HG02759 (cell line): ENCODE measurements at regions not wholly inside any gene's neighbourhood (a gene's known extent, or its start where the extent isn't known, plus 50 kb on each side); places are given as distances from the start of the nearest gene placed in this dataset.

ENCODE experiments used
- ATAC-seq: cut with Tn5 transposase; IDR thresholded peaks from one replicate; pipeline ENCODE4 v1.9.1; 2021; ENCODE audit warnings: mild to moderate bottlenecking, moderate library complexity; ENCODE audit not compliant: unreplicated experiment

GRCh38 chr13:52975969-52976368 is 52.6 kb upstream of the OLFM4 start:
- ATAC-seq = no peak

DNA sequence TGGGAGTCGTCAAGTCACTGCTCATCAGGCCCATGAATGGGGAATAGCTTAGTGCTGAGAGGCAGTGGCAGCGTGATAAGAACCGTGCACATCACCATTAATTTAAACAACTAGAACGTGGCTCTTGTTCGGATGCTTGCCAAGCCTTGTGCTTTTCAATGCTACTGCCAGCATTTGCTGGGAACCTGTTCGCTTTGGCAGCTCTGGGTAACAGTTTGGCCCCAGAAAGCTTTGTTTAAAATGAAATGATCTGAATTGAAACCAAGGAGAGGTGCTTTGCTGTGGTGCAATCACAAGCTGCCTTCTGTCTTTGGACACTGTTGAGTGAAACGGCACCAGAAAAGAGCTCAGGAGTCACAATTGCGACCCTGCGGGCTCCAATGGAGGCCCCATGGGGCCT is 53.5 kb upstream of the OLFM4 start:
- ATAC-seq = no peak

DNA sequence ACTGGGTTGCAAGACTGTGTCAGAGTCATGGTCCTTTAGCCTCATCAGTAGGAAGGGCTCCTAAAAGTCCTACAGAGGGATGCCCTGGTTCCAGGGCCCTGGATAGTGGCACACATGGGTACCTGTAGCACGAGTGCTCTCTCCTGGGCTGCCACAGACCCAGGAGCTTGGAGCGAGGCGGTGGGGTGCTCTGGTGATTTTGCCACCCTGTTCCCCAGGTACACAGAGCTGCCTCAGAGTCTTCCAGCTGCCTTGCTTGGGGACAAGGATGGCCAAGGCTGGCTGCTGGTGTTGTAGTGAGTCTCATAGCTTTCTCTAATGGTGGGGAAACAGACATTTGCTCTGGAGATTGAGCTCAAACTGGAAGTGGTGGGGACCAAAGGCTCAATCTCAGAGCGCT is 53.9 kb upstream of the OLFM4 start:
- ATAC-seq = no peak

DNA sequence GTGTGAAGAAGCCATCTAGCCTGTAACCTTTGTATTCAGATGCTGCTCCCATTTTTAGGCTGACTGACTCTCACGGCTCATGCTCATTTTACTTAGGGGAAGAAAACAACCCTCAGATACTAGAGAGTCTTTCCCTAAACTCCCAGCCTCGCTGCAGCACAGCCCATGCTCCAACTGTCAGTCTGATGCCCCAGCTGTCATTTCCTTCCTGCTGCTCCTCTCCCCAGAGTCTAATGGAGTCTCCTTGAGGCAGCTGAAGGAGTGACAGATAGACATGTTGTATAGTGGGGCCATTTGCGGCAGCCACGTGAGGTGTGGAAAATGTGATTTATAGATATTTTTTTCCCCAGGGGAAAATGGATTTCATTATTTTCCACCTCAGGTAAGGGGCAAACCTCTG is 59.2 kb upstream of the OLFM4 start:
- ATAC-seq = no peak

DNA sequence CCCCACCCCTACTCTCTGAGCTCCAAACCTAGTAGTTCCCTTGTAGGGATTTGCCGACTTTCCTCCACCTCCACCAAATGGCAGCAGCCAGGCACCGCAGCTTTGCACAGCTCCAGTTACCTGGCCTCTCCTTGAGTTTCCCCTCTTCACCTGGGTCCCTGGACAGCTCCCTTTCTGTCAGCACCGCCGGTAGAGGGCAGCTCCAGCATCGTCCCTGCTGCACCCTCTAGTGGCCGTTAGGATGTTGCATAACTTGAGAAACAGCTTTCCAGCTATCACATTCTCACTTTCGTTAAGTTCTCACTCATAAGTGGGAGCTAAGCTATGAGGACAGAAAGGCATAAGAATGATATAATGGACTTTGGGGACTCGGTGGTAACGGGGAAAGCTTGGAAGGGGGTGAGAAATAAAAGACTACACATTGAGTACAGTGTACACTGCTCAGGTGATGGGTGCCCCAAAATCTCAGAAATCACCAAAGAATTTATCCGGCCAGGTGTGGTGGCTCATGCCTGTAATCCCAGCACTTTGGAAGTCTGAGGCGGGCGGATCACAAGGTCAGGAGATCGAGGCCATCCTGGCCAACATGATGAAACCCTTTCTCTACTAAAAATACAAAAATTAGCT is 60.4 kb upstream of the OLFM4 start:
- ATAC-seq = peak; percentile 99

DNA sequence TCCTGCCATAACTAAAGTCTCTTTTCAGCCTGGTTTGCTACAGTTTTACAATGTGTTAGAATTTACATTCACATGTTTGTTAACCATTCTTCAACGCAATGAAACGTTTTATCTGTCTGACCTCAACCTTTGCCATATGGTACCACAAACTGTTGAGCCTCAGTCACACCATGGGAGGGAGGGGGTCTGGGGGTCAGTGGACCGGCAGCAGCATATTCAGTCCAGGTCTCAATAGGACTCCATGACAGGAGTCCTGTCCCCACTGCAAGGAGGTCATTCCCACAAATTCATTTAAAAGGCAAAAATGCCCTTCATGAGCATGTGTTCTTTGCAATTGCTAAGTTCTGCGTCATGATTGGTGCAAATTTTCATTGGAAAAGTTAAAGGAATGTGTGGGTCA is 66.6 kb upstream of the OLFM4 start:
- ATAC-seq = no peak

- ATAC-seq = no peak
Observed at GRCh38 chr13:52961256-52961910, 67.2 kb upstream of the OLFM4 start.

- ATAC-seq = no peak
Observed at GRCh38 chr13:52955472-52955874, 73.1 kb upstream of the OLFM4 start.

GRCh38 chr13:52954838-52955237 is 73.8 kb upstream of the OLFM4 start:
- ATAC-seq = no peak

- no peak for ATAC-seq
Observed at GRCh38 chr13:52950436-52950956, 78.1 kb upstream of the OLFM4 start.

DNA sequence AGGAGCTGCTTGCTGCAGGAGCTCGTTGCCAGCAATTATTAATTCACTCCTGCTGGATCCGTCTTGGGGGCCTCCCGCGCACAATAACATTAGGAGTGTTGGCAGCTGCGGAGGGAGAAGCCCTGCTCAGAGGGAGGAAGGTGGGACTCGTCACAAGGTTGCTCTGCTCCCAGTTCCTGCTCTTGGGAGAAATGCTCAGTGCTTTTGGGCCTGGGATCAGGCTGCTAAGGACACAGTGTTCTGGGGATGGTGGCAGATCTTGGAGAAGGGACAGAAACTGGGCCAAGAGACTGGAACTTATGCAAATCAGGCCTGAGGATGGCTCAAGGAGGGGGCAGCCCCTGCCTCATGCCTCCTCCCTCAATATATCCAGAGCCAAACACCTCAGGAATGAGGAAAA is 78.9 kb upstream of the OLFM4 start:
- no peak for ATAC-seq

DNA sequence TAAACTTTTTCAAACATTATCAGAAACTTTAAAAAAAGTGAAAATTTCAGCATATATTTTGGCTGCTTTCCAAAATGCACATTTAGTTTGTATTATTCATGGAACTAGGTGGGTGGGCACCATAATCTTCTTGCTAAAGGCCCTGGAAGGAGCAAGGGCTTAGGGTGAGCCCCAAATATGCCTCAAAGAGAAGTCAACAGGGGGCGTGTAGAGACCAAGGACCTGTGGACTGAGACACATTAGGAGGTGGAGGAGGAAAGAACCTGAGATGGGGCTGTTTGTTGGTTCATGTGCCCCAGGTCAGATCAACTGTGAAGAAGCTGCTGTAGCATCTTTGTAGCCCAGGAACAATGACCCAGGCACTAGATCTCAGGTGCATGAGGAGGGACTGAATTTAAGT is 79.6 kb upstream of the OLFM4 start:
- no peak for ATAC-seq

GRCh38 chr13:52947921-52948373 is 80.7 kb upstream of the OLFM4 start:
- ATAC-seq = no peak

DNA sequence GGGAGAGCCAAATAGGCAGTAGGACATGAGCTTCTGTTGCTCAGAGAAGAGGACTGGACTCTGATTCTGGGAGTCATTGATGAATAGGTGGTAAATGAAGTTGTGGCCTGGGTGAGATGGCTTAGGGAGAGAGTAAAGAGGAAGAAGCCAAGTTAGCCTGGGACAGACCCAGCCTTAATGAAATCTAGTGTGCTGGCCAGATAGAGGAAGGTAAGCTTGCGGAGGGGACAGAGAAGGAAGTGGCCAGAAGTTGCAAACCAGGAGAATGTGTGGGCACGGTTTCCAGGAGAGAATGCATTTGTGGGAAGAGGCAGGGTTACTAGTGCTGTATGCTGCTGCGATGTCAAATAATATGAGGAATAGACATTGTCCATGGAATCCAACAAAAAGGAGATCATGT is 83.3 kb upstream of the OLFM4 start:
- ATAC-seq = no peak

GRCh38 chr13:52944697-52945096 is 83.9 kb upstream of the OLFM4 start:
- no peak for ATAC-seq

- ATAC-seq = no peak
Observed at GRCh38 chr13:52938065-52938464, 89.6 kb upstream of the PCDH8 start.

DNA sequence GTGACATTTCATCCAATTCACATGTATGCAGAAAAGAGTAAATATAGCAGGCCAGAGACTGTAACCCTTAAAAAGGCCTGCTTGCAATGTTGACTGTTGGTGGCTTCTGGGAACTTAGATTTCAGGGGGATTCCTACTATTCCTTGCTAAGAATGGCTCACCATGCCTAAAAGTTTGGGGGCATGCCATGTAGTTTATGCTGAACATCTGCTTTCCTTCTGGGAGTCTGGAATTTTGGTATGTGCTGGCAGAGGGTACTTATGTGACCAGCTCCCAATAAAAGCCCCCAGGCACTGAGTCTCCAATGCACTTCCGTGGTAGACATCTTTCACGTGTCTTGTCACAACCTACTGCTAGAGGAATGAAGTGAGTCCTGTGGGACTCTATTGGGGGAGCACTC is 88.4 kb upstream of the PCDH8 start:
- ATAC-seq = no peak

GRCh38 chr13:52934258-52934657 is 85.8 kb upstream of the PCDH8 start:
- ATAC-seq = no peak

GRCh38 chr13:52933547-52934210 is 85.2 kb upstream of the PCDH8 start:
- no peak for ATAC-seq

DNA sequence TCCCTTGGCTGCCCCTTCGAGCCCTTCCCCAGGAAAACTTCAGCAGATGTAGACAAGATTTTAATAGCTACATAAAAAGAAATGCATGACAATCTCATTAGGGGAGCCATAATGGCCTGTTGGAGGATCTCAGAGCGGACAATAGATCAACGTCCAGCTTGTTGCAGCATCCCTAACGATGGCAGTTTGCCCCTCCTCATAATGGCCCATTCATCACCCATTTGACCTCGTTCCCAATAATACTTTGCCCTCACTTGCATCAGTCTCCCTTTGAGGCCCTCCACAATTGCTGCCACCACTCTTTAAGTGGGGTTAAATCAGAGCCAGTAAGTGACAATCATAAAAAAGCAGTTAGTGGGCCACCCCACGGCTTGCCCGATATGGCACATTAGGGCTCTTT is 84.7 kb upstream of the PCDH8 start:
- ATAC-seq = no peak

- ATAC-seq = no peak
Observed at GRCh38 chr13:52932649-52933048, 84.2 kb upstream of the PCDH8 start.
